B cell (primary cell): ENCODE measurements at regions not wholly inside any gene's neighbourhood (a gene's known extent, or its start where the extent isn't known, plus 50 kb on each side); places are given as distances from the start of the nearest gene placed in this dataset.

Source experiments
- ATAC-seq: fragments of 200-7000 bp; cut with Tn5 transposase; one replicate; pipeline ENCODE4 v1.10.0; 2021; ENCODE audit warnings: low read depth, mild to moderate bottlenecking, moderate number of reproducible peaks, moderate library complexity
- CTCF ChIA-PET: fragments of 350-600 bp; sonication (Branson Sonifier 250); formaldehyde crosslinking; loops from one replicate; lab custom pipeline; 2021; ENCODE audit warnings: antibody characterized with exemption, inconsistent platforms; lab: Charles Lee
- POLR2A ChIA-PET: fragments of 350-600 bp; sonication (Branson Sonifier 250); formaldehyde crosslinking; loops from one replicate; lab custom pipeline; 2021; ENCODE audit warnings: antibody characterized with exemption; lab: Charles Lee
- DNase-seq: peaks from one replicate; pipeline ENCODE4 v3.0.0; 2013
- H2AFZ ChIP-seq: 2 replicates; pipeline ENCODE4 v1.6.1; 2012; ENCODE audit warnings: mild to moderate bottlenecking, low read depth, low read length; ENCODE audit not compliant: insufficient read depth, poor library complexity, severe bottlenecking
- H3K27ac ChIP-seq, 2 donors: 1 replicate in 1 of 2; 2 replicates in 1 of 2; pipeline ENCODE4 v1.5.1; 2012 to 2013; ENCODE audit warnings: low read length in 2 of 2, mild to moderate bottlenecking in 2 of 2, moderate library complexity in 1 of 2
- H3K27me3 ChIP-seq, 4 experiments: fragments of 200-600 bp in 1 of 4; sonication (generic) in 1 of 4; replicated peaks in 1 of 4; 1 replicate in 2 of 4; 2 replicates in 2 of 4; pipeline versions ENCODE4 v1.6.1 to v1.7.0; 2013 to 2016; ENCODE audit warnings: low read length in 3 of 4, mild to moderate bottlenecking in 2 of 4, mixed read lengths in 1 of 4, moderate library complexity in 1 of 4; ENCODE audit not compliant: insufficient read depth in 4 of 4, control insufficient read depth in 3 of 4; ENCODE audit errors: control extremely low read depth in 1 of 4
- H3K36me3 ChIP-seq, 2 experiments: replicated peaks in 1 of 2; 1 replicate in 1 of 2; 2 replicates in 1 of 2; pipeline versions ENCODE4 v1.6.1 to v1.7.1; 2013; ENCODE audit warnings: low read length in 1 of 2; ENCODE audit not compliant: insufficient read depth in 2 of 2, control insufficient read depth in 1 of 2; ENCODE audit errors: control extremely low read depth in 1 of 2, extremely low read depth in 1 of 2
- H3K4me1 ChIP-seq, 2 donors: fragments of 200-600 bp in 1 of 2; sonication (generic) in 1 of 2; 1 replicate in 1 of 2; 2 replicates in 1 of 2; pipeline versions ENCODE4 v1.5.1 to v1.6.1; 2013 to 2017; ENCODE audit warnings: low read length in 2 of 2; ENCODE audit not compliant: control insufficient read depth in 2 of 2, insufficient read depth in 2 of 2
- H3K4me2 ChIP-seq: replicated peaks from 2 replicates; pipeline ENCODE3; 2012; ENCODE audit warnings: mild to moderate bottlenecking, low read depth, low read length; ENCODE audit not compliant: poor library complexity, severe bottlenecking
- H3K4me3 ChIP-seq, 5 experiments: fragments of 200-600 bp in 1 of 5; sonication (generic) in 1 of 5; 1 replicate in 3 of 5; 2 replicates in 2 of 5; pipeline versions ENCODE4 v1.5.1 to v1.7.0; 2011 to 2016; ENCODE audit warnings: low read length in 4 of 5, mild to moderate bottlenecking in 4 of 5, low read depth in 2 of 5, control low read depth in 1 of 5, moderate library complexity in 1 of 5; ENCODE audit not compliant: insufficient read depth in 1 of 5; ENCODE audit errors: control extremely low read depth in 1 of 5, extremely low read depth in 1 of 5
- H3K79me2 ChIP-seq: fragments of 200-600 bp; sonication (generic); one replicate; pipeline ENCODE4 v1.6.0; 2016; ENCODE audit warnings: low read length; ENCODE audit not compliant: control insufficient read depth, insufficient read depth
- H3K9ac ChIP-seq: fragments of 200-600 bp; sonication (generic); 2 replicates; pipeline ENCODE4 v1.6.1; 2017; ENCODE audit warnings: mild to moderate bottlenecking, low read length, moderate library complexity
- H3K9me3 ChIP-seq, 3 donors: one replicate each; pipeline versions ENCODE4 v1.6.1 to v1.7.1; 2013; ENCODE audit warnings: low read length in 2 of 3; ENCODE audit not compliant: control insufficient read depth in 2 of 3, insufficient read depth in 1 of 3; ENCODE audit errors: control extremely low read depth in 1 of 3
- H4K20me1 ChIP-seq: 2 replicates; pipeline ENCODE4 v1.6.0; 2012; ENCODE audit warnings: mild to moderate bottlenecking, low read length; ENCODE audit not compliant: insufficient read depth, control insufficient read depth, poor library complexity, severe bottlenecking
- H3K27ac Mint-ChIP-seq: one replicate; pipeline ENCODE4 v1.8.0; 2021; ENCODE audit warnings: mixed read lengths
- H3K27me3 Mint-ChIP-seq: one replicate; pipeline ENCODE4 v1.8.0; 2021; ENCODE audit warnings: mixed read lengths
- H3K4me1 Mint-ChIP-seq: one replicate; pipeline ENCODE4 v1.8.0; 2021; ENCODE audit warnings: mixed read lengths
- H3K4me3 Mint-ChIP-seq: one replicate; pipeline ENCODE4 v1.8.0; 2021; ENCODE audit warnings: mixed read lengths
- H3K9me3 Mint-ChIP-seq: one replicate; pipeline ENCODE4 v1.8.0; 2022; ENCODE audit warnings: mixed read lengths; ENCODE audit not compliant: insufficient read depth
- CTCF ChIP-seq: fragments of 200-600 bp; IDR thresholded peaks from one replicate; pipeline ENCODE4 v1.8.0; 2022; ENCODE audit warnings: antibody characterized with exemption, mild to moderate bottlenecking
- EZH2 ChIP-seq: IDR thresholded peaks from 2 replicates; pipeline ENCODE4 v1.6.1; 2012; ENCODE audit warnings: borderline replicate concordance, low read depth, mild to moderate bottlenecking, moderate library complexity, low read length; ENCODE audit not compliant: insufficient read depth, poor library complexity, severe bottlenecking
- WGBS: methylation state at CpG from one replicate; pipeline ENCODE4 v1.1.5; 2013; ENCODE audit warnings: missing lambda C conversion rate; ENCODE audit not compliant: insufficient coverage; 5-methylcytosine and 5-hydroxymethylcytosine counted together
- intact Hi-C: fragments of 100-400 bp; cut with micrococcal nuclease; formaldehyde crosslinking; loops from one replicate; pipeline ENCODE4 v1.10.0; 2022

- no peaks in the 10 kb centered on the region for H3K9me3 Mint-ChIP-seq
- intact Hi-C loops, result no loop called here
These were observed 296.2 kb upstream of the AMOT start for GRCh38 chrX:113136836-113137235.

GRCh38 chrX:113133316-113133715, 292.7 kb upstream of the AMOT start:
- H3K9ac ChIP-seq, result no peak overlapping the region
- Mint-ChIP-seq H3K4me1 (no peaks in the 10 kb centered on the region), H3K9me3 (no peaks in the 10 kb centered on the region), H3K4me3 (no peak overlapping the region), H3K27ac (no peak overlapping the region), H3K27me3 (no peaks in the 10 kb centered on the region)
- no peak overlapping the region for H3K27ac ChIP-seq
- ChIA-PET POLR2A (no interaction called here), CTCF (no interaction called here)
- H3K4me2 ChIP-seq, result no peak overlapping the region
- TF ChIP-seq EZH2 (no peak), CTCF (no peak)
- ATAC-seq (no peak), DNase-seq (no peak)
- H3K27me3 ChIP-seq, result no peaks in the 10 kb centered on the region
- H2AFZ ChIP-seq, result no peak overlapping the region
- H3K79me2 ChIP-seq, result no peaks in the 10 kb centered on the region
- no peaks in the 10 kb centered on the region for H3K36me3 ChIP-seq
- no CpG with 5 or more reads among the region's 1 CpG for WGBS
- intact Hi-C loops, result no loop called here
- no peaks in the 10 kb centered on the region for H4K20me1 ChIP-seq
- H3K4me1 ChIP-seq, result no peaks in the 10 kb centered on the region
- H3K9me3 ChIP-seq, result no peaks in the 10 kb centered on the region
- H3K4me3 ChIP-seq, result no peak overlapping the region

More at GRCh38 chrX:113136836-113137235, 296.2 kb upstream of the AMOT start:
- ChIA-PET CTCF (no interaction called here), POLR2A (no interaction called here)
- Histone ChIP-seq H3K27ac (no peak overlapping the region), H3K36me3 (no peaks in the 10 kb centered on the region), H3K27me3 (no peaks in the 10 kb centered on the region), H3K4me1 (no peaks in the 10 kb centered on the region), H4K20me1 (no peaks in the 10 kb centered on the region), H2AFZ (no peak overlapping the region), H3K4me2 (no peak overlapping the region), H3K9ac (no peak overlapping the region), H3K9me3 (peaks cover 0 to 2% (median 0%) of the 10 kb centered on the region in 3 donors), H3K79me2 (no peaks in the 10 kb centered on the region), H3K4me3 (no peak overlapping the region)
- Mint-ChIP-seq H3K4me3 (no peak overlapping the region), H3K4me1 (no peaks in the 10 kb centered on the region), H3K27ac (no peak overlapping the region), H3K27me3 (no peaks in the 10 kb centered on the region)
- WGBS, result no CpG with 5 or more reads among the region's 1 CpG
- TF ChIP-seq EZH2 (no peak), CTCF (no peak)
- DNase-seq, result no peak
- ATAC-seq, result no peak
